HepG2 (cell line): ENCODE measurements at regions not wholly inside any gene's neighbourhood (a gene's known extent, or its start where the extent isn't known, plus 50 kb on each side); places are given as distances from the start of the nearest gene placed in this dataset.

Experiments
- ARID4A ChIP-seq: sonication (generic); formaldehyde crosslinking; IDR thresholded peaks from 2 replicates; pipeline ENCODE4 v1.5.0; 2020; ENCODE audit warnings: mild to moderate bottlenecking, missing genetic modification reagents, borderline replicate concordance
- GMEB1 ChIP-seq: sonication (generic); formaldehyde crosslinking; IDR thresholded peaks from 2 replicates; pipeline ENCODE4 v1.5.1; 2020; ENCODE audit warnings: missing genetic modification reagents, mild to moderate bottlenecking, borderline replicate concordance
- HDAC2 ChIP-seq: sonication (generic); formaldehyde crosslinking; IDR thresholded peaks from 2 replicates; pipeline ENCODE4 v1.4.0; 2020; ENCODE audit warnings: missing genetic modification reagents
- KLF13 ChIP-seq: sonication (generic); formaldehyde crosslinking; IDR thresholded peaks from 2 replicates; pipeline ENCODE4 v1.4.0; 2020; ENCODE audit warnings: mild to moderate bottlenecking, missing genetic modification reagents
- MAFG ChIP-seq: sonication (generic); formaldehyde crosslinking; IDR thresholded peaks from 2 replicates; pipeline ENCODE4 v1.5.1; 2020; ENCODE audit warnings: mild to moderate bottlenecking, missing genetic modification reagents
- PATZ1 ChIP-seq: sonication (generic); formaldehyde crosslinking; IDR thresholded peaks from 2 replicates; pipeline ENCODE4 v1.4.0; 2020; ENCODE audit warnings: missing genetic modification reagents
- PCBP2 ChIP-seq: fragments of 200-400 bp; formaldehyde crosslinking; optimal IDR thresholded peaks from 2 replicates; pipeline ENCODE3; 2018; ENCODE audit warnings: low read length, low read depth; ENCODE audit not compliant: poor library complexity, severe bottlenecking
- REST ChIP-seq, 2 experiments: IDR thresholded peaks; 2 replicates each; pipeline ENCODE4 v1.6.1; 2011 to 2012; ENCODE audit warnings: low read length in 2 of 2, borderline replicate concordance in 1 of 2, low read depth in 1 of 2, mild to moderate bottlenecking in 1 of 2, moderate library complexity in 1 of 2
- ZFP37 ChIP-seq: sonication (generic); formaldehyde crosslinking; IDR thresholded peaks from 2 replicates; pipeline ENCODE4 v1.4.0; 2020; ENCODE audit warnings: missing genetic modification reagents, borderline replicate concordance
- ZNF18 ChIP-seq: sonication (generic); formaldehyde crosslinking; IDR thresholded peaks from 2 replicates; pipeline ENCODE4 v1.8.0; 2022; ENCODE audit warnings: mild to moderate bottlenecking, missing genetic modification reagents; ENCODE audit not compliant: insufficient replicate concordance
- ZNF24 ChIP-seq: fragments of 450-650 bp; IDR thresholded peaks from 2 replicates; pipeline ENCODE4 v1.6.1; 2017; ENCODE audit warnings: antibody characterized with exemption, mild to moderate bottlenecking
- ZNF30 ChIP-seq: sonication (generic); formaldehyde crosslinking; IDR thresholded peaks from 2 replicates; pipeline ENCODE4 v1.5.0; 2020; ENCODE audit warnings: mild to moderate bottlenecking, missing genetic modification reagents
- ZNF557 ChIP-seq: sonication (generic); formaldehyde crosslinking; IDR thresholded peaks from 2 replicates; pipeline ENCODE4 v1.4.0; 2020; ENCODE audit warnings: missing genetic modification reagents
- ZNF644 ChIP-seq: IDR thresholded peaks from 2 replicates; pipeline ENCODE4 v1.6.1; 2016; ENCODE audit warnings: low read depth
- ZSCAN25 ChIP-seq: sonication (generic); formaldehyde crosslinking; IDR thresholded peaks from 2 replicates; pipeline ENCODE4 v1.8.0; 2022; ENCODE audit warnings: mild to moderate bottlenecking, missing genetic modification reagents
- ZSCAN9 ChIP-seq: IDR thresholded peaks from 2 replicates; pipeline ENCODE4 v1.6.1; 2016; ENCODE audit warnings: borderline replicate concordance

GRCh38 chr7:371119-371778 is 81.3 kb downstream of the FOXL3 start (continued):
- peak; percentile 73 for TF ChIP-seq PATZ1 (CRISPR knock-in tag)
- TF ChIP-seq REST (IDR thresholded peaks at IDR 0.05; ENCODE audit: borderline replicate concordance in 1 of 2, low read depth in 1 of 2, low read length in 2 of 2): no peak
- no peak for TF ChIP-seq ZNF18 (CRISPR knock-in tag)
- TF ChIP-seq ARID4A: peak; percentile 34; the same call in 1 of the 2 replicates
- peak; percentile 89 for TF ChIP-seq HDAC2
- no peak for TF ChIP-seq ZSCAN9 (CRISPR knock-in tag)
- no peak for TF ChIP-seq ZFP37 (CRISPR knock-in tag)
- TF ChIP-seq ZNF30: no peak
- TF ChIP-seq ZSCAN25 (CRISPR knock-in tag): 0 out of 2 replicates have a peak, but pooled peaks have one; percentile 34
- TF ChIP-seq PCBP2: no peak
- no peak for TF ChIP-seq MAFG
- no peak for TF ChIP-seq KLF13 (CRISPR knock-in tag)
- TF ChIP-seq ZNF24: no peak
- TF ChIP-seq ZNF557: no peak
- peak; percentile 13; the same call in 1 of the 2 replicates for TF ChIP-seq ZNF644
- TF ChIP-seq GMEB1 (CRISPR knock-in tag): no peak
